Fibroblast of villous mesenchyme (primary cell): ENCODE measurements at regions not wholly inside any gene's neighbourhood (a gene's known extent, or its start where the extent isn't known, plus 50 kb on each side); places are given as distances from the start of the nearest gene placed in this dataset.
A peak's percentile ranks its signal among the peaks of the same experiment; 100 is the strongest.

ENCODE experiments used
- DNase-seq: peaks from one replicate; pipeline ENCODE4 v3.0.0-alpha.2; 2010; ENCODE audit warnings: low read depth
- H3K4me3 ChIP-seq: 2 replicates; pipeline ENCODE4 v1.5.1; 2011; ENCODE audit warnings: low read depth, mild to moderate bottlenecking, low read length
- TF ChIP-seq, protein P1 (sequence below): IDR thresholded peaks from 2 replicates; pipeline ENCODE4 v1.5.1; 2012; ENCODE audit warnings: low read depth, mild to moderate bottlenecking, low read length; ENCODE audit not compliant: insufficient read depth

DNA sequence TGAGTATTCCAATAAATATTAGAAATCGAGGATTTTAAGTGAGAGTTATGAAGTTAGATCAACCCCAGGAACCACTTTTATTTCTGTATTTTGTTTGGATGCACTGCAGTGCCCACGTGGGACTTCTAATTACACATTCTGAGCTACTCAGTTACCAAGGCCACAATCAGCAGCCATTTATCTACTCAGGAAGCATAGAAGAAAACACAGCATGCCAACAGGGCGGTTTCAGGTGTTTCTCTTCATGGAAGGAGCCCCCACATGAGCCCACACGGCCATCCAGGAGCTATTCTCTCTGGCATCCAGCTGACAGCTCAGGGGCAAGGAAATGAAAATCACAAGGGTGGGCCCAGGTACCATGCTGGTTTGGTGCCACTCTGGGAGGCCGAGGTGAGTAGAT is 266.5 kb upstream of the MKLN1 start:
- TF ChIP-seq, protein P1, sequence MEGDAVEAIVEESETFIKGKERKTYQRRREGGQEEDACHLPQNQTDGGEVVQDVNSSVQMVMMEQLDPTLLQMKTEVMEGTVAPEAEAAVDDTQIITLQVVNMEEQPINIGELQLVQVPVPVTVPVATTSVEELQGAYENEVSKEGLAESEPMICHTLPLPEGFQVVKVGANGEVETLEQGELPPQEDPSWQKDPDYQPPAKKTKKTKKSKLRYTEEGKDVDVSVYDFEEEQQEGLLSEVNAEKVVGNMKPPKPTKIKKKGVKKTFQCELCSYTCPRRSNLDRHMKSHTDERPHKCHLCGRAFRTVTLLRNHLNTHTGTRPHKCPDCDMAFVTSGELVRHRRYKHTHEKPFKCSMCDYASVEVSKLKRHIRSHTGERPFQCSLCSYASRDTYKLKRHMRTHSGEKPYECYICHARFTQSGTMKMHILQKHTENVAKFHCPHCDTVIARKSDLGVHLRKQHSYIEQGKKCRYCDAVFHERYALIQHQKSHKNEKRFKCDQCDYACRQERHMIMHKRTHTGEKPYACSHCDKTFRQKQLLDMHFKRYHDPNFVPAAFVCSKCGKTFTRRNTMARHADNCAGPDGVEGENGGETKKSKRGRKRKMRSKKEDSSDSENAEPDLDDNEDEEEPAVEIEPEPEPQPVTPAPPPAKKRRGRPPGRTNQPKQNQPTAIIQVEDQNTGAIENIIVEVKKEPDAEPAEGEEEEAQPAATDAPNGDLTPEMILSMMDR, result no peak
- no peak for DNase-seq
- no peak overlapping the region for H3K4me3 ChIP-seq

DNA sequence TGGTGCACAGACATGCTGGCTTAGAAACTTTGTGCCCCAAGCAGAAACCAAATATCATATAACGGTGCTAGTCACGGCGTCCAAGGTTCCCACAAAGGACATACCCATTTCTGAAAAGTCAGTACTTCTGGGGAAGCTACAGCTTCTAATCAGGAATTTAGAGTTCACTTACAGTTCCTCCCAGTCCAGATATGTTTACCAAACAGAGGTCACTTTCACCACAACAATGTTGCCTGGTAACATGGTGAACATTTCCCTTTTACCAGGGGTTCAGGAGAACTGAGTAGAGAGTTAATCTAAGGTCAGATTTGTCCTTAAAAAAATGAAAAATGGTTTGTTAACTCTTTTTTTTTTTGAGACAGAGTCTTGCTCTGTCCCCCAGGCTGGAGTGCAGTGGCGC is 265.9 kb upstream of the MKLN1 start:
- TF ChIP-seq, protein P1, result no peak
- DNase-seq, result peak; percentile 66
- no peak overlapping the region for H3K4me3 ChIP-seq

DNA sequence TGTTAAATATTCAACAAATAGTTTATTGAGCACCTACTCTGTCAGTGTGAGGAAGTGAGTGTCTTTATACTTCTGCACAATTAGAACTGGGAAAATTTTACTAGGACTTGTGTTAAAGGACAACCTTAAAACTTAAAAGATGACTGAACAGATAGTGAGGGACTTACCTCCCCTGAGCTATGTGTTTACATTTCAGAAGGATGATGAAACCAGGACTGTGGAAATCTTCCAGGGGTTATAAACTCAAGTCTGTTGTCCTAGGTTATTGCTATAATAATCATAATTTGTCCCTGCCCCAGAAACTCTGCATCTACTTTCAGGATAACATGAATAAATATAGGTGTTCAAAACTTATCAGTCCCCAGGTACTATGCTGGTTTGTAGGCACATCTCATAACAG is 261.0 kb upstream of the MKLN1 start:
- peak; percentile 81 for DNase-seq
- TF ChIP-seq, protein P1, result no peak
- H3K4me3 ChIP-seq, result no peak overlapping the region

DNA sequence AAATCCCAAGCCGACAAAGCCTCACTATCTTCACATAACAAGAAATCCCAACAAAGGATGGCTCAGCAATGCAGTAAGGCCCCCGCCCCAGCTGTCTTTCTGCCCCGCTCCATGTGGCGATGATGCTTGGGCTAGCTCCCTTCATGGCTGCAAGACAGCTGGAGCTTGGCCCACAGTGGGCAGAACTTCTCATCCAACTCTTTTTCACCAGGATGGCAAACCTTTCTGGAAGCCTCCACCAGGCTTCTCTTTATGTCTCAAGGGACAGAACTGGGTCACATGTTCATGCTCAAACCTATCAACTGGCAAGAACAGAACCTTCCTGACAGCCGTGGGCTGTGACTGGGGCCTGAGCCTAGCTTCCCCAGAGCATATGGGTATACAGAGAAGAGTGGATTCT is 260.5 kb upstream of the MKLN1 start:
- H3K4me3 ChIP-seq, result no peak overlapping the region
- TF ChIP-seq, protein P1, result no peak
- DNase-seq, result no peak

DNA sequence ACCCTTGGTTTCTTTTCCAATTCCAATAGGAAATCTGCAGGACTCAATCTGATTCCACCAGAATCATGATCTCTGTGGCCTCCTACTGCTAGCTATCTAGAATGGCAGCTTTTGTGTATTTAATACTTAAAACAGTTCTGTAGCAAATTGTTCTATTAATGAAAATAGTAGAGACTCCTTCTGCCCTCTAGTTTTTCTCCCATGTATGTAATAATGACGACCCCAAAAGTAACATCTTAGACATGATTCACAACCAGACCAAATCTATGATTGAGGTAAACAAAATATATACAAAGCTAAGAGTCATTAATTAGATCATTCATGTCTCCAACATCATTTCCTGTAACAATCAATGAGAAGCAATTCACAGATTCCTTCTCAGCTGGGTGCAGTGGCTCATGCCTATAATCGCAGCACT is 259.1 kb upstream of the MKLN1 start:
- DNase-seq, result peak; percentile 46
- H3K4me3 ChIP-seq, result no peak overlapping the region
- TF ChIP-seq, protein P1, result peak; percentile 53

DNA sequence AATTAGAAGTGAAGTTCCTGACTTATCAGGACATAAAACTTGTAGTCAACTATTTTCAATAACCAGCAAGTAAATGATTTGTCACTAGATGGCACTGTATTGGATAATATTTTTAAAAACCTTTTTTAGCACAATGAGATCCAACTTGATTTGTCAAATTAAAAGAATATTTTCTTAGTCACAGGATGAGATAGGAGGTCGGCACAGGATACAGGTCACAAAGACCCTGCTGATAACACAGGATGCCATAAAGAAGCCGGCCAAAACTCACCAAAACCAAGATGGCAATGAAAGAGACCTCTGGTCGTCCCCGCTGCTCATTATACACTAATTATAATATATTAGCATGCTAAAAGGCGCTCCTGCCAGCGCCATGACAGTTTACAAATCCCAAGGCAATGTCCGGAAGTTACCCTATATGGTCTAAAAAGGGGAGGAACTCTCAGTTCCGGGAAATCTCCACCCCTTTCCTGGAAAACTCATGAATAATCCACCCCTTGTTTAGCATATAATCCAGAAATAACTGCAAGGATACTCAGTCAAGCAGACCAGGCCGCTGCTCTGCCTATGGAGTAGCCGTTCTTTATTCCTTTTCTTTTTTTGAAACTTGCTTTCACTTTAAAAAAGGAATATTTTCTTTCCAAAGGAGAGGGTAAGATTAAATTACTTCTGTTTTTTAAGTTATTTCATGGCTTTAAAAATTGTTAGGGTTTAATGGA is 255.7 kb upstream of the MKLN1 start:
- peak overlapping the region; percentile 40 for H3K4me3 ChIP-seq
- TF ChIP-seq, protein P1, result peak; percentile 37
- DNase-seq, result peak; percentile 93
